ENCODE measurements at regions not wholly inside any gene's neighbourhood (a gene's known extent, or its start where the extent isn't known, plus 50 kb on each side); places are given as distances from the start of the nearest gene placed in this dataset.

GRCh38 chr1:172760121-172760520 lies 101.2 kb downstream of the FASLG start:
- TF ChIP-seq POLR2AphosphoS5 (IDR thresholded peaks at IDR 0.05; ENCODE audit: low read depth, low read length), result no peak
- TF ChIP-seq TEAD4 (IDR thresholded peaks at IDR 0.05; ENCODE audit: borderline replicate concordance, insufficient read depth), result no peak
- TF ChIP-seq ELF1 (IDR thresholded peaks at IDR 0.05), result no peak
- no peak for TF ChIP-seq GABPA (IDR thresholded peaks at IDR 0.05; ENCODE audit: low read depth)
- no peak for TF ChIP-seq CTCF (IDR thresholded peaks at IDR 0.05)

All from SK-N-SH (cell line).